ENCODE measurements at regions not wholly inside any gene's neighbourhood (a gene's known extent, or its start where the extent isn't known, plus 50 kb on each side); places are given as distances from the start of the nearest gene placed in this dataset.
"Not testable (repeated sequence)": the region's sequence is repeated elsewhere in the genome, so short reads cannot be mapped to it uniquely, and the experiment has no call there.

DNA sequence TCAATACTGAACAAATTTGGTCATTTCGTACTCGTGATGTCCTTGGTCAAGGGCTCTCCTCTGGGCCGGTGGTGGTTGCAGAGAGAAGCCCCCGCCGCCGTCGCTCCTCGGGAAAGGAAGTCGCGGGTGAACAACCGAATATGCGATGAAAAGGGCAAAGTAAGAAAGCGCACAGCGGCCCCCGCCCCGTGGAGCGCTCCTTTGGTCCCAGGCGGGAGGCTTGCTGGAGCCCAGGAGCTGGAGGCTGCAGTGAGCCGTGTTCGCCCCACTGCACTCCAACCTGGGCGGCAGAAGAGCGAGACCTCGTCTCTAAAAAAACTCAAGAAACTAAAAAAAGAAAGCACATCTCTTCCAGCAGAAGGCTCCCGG lies 108.4 kb upstream of the LARP1 start:
- no peak overlapping the region for H3K4me3 ChIP-seq (ENCODE audit: low read length)
- no peak for DNase-seq (ENCODE audit: low read depth)
- TF ChIP-seq, protein P1, sequence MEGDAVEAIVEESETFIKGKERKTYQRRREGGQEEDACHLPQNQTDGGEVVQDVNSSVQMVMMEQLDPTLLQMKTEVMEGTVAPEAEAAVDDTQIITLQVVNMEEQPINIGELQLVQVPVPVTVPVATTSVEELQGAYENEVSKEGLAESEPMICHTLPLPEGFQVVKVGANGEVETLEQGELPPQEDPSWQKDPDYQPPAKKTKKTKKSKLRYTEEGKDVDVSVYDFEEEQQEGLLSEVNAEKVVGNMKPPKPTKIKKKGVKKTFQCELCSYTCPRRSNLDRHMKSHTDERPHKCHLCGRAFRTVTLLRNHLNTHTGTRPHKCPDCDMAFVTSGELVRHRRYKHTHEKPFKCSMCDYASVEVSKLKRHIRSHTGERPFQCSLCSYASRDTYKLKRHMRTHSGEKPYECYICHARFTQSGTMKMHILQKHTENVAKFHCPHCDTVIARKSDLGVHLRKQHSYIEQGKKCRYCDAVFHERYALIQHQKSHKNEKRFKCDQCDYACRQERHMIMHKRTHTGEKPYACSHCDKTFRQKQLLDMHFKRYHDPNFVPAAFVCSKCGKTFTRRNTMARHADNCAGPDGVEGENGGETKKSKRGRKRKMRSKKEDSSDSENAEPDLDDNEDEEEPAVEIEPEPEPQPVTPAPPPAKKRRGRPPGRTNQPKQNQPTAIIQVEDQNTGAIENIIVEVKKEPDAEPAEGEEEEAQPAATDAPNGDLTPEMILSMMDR (conservative IDR thresholded peaks at IDR 0.05; ENCODE audit: low read length) = no peak

GRCh38 chr5:154644745-154645411 lies 110.3 kb upstream of the LARP1 start:
- TF ChIP-seq, protein P1 (conservative IDR thresholded peaks at IDR 0.05; ENCODE audit: low read length) = no peak
- H3K4me3 ChIP-seq (ENCODE audit: low read length) = no peak overlapping the region
- no peak for DNase-seq (ENCODE audit: low read depth)

- no peak for DNase-seq (ENCODE audit: low read depth)
- TF ChIP-seq, protein P1 (conservative IDR thresholded peaks at IDR 0.05; ENCODE audit: low read length) = peak; percentile 64
- H3K4me3 ChIP-seq (ENCODE audit: low read length) = no peak overlapping the region
These were observed 112.5 kb upstream of the LARP1 start for GRCh38 chr5:154642499-154643245.

GRCh38 chr5:154640213-154640831 lies 114.9 kb upstream of the LARP1 start:
- TF ChIP-seq, protein P1 (conservative IDR thresholded peaks at IDR 0.05; ENCODE audit: low read length) = peak; percentile 52
- peak; percentile 28 for DNase-seq (ENCODE audit: low read depth)
- not testable (repeated sequence) for H3K4me3 ChIP-seq (ENCODE audit: low read length)

GRCh38 chr5:154636786-154637185 lies 118.4 kb upstream of the LARP1 start:
- not testable (repeated sequence) for DNase-seq (ENCODE audit: low read depth); H3K4me3 ChIP-seq (ENCODE audit: low read length)

- H3K4me3 ChIP-seq (ENCODE audit: low read length); DNase-seq (ENCODE audit: low read depth): not testable (repeated sequence)
These were observed 118.9 kb upstream of the LARP1 start for GRCh38 chr5:154636271-154636670.

GRCh38 chr5:154633744-154634143 lies 121.4 kb upstream of the LARP1 start:
- not testable (repeated sequence) for DNase-seq (ENCODE audit: low read depth); H3K4me3 ChIP-seq (ENCODE audit: low read length)

DNA sequence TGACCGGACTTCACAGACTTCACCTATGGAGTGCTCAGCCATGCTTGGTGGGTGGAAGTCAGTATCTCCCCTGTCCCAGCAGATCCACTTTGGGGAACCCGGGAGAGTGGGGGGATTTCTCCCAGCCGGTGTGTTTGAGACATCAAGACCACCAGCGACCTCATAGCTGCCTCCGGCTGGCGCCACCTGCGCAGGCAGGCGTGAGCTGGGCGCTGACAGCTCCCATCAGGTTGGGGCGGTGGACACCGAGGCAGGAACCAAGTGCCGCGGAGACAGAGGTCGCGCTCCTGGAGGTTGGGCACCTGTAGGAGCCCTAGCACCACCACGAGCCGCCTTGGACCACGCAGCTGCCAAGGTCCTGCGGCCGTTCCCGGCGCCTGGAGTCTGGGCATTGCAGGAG lies 124.0 kb upstream of the LARP1 start:
- no peak for DNase-seq (ENCODE audit: low read depth)
- TF ChIP-seq, protein P1 (conservative IDR thresholded peaks at IDR 0.05; ENCODE audit: low read length) = no peak
- no peak overlapping the region for H3K4me3 ChIP-seq (ENCODE audit: low read length)
